HUES64 (cell line): ENCODE measurements at regions not wholly inside any gene's neighbourhood (a gene's known extent, or its start where the extent isn't known, plus 50 kb on each side); places are given as distances from the start of the nearest gene placed in this dataset.
"Not testable (repeated sequence)": the region's sequence is repeated elsewhere in the genome, so short reads cannot be mapped to it uniquely, and the experiment has no call there.

Experiments
- H3K27ac ChIP-seq: 2 replicates; pipeline ENCODE4 v1.7.0; 2013; ENCODE audit warnings: low read depth, low read length, inconsistent platforms
- H3K27me3 ChIP-seq: 2 replicates; pipeline ENCODE4 v1.6.1; 2013; ENCODE audit warnings: mild to moderate bottlenecking, low read length; ENCODE audit not compliant: insufficient read depth
- H3K36me3 ChIP-seq: 2 replicates; pipeline ENCODE4 v1.6.1; 2013; ENCODE audit warnings: mild to moderate bottlenecking, low read length; ENCODE audit not compliant: insufficient read depth
- H3K4me1 ChIP-seq: 2 replicates; pipeline ENCODE4 v1.6.1; 2013; ENCODE audit warnings: mild to moderate bottlenecking, low read length, moderate library complexity; ENCODE audit not compliant: insufficient read depth
- H3K4me3 ChIP-seq: 2 replicates; pipeline ENCODE4 v1.5.1; 2013; ENCODE audit warnings: mild to moderate bottlenecking, low read length, moderate library complexity
- H3K9ac ChIP-seq: 2 replicates; pipeline ENCODE4 v1.6.1; 2013; ENCODE audit warnings: mild to moderate bottlenecking, low read depth, low read length
- H3K9me3 ChIP-seq: 2 replicates; pipeline ENCODE4 v1.6.1; 2013; ENCODE audit warnings: low read depth, low read length; ENCODE audit not compliant: insufficient read depth
- WGBS: fragments of 150-250, 120-280 bp; methylation state at CpG from one replicate; pipeline ENCODE4 v1.1.7; 2013; ENCODE audit warnings: missing lambda C conversion rate; 5-methylcytosine and 5-hydroxymethylcytosine counted together

DNA sequence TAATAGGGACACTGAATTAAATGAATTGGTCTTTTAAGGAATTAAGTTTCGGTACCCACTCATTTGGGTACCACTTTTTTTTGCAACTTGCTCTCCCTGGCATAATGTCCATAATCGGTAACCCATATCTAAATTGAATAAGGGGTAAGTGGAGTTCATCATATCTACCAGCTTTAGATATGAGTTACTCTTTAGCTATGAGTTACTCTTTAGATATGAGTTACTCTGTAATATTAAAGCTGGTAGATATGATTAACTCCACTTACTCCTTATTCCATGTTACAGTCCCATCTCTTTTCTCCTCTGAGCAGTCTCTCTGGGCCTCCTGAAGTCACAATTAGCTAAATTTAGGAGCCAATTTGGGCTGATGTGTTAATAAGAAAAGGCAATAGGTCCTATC, 85.7 kb downstream of the TEX13C start:
- no peak overlapping the region for H3K4me3 ChIP-seq
- no peaks in the 10 kb centered on the region for H3K27me3 ChIP-seq
- WGBS, result no CpG with 5 or more reads among the region's 2 CpGs
- H3K9ac ChIP-seq, result no peak overlapping the region
- H3K9me3 ChIP-seq, result no peaks in the 10 kb centered on the region
- H3K4me1 ChIP-seq, result no peaks in the 10 kb centered on the region; the same call in 1 of the 2 replicates
- no peak overlapping the region for H3K27ac ChIP-seq
- no peaks in the 10 kb centered on the region for H3K36me3 ChIP-seq

DNA sequence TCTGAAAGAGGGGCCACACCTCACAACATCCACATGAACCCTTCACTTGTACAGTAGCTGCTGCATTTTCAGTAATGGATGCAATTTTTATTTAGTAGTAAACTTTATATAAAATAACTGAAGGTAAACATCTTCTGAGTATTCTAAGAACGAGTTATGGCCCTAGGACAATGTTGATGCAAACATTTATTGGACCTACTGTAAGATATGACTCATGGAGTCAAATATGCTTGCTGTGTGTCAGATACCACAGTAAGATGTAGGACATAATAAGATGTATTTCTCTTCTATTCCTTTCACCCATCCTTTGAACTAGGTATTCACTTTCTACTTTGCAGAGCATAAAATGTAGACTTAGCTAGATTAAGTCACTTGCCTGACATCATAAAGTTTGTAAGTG, 87.6 kb downstream of the TEX13C start:
- no peak overlapping the region for H3K9ac ChIP-seq
- no peaks in the 10 kb centered on the region; the same call in 1 of the 2 replicates for H3K4me1 ChIP-seq
- H3K27ac ChIP-seq, result no peak overlapping the region
- no peaks in the 10 kb centered on the region for H3K9me3 ChIP-seq
- WGBS, result 100% methylated on average over 1 of the region's 1 CpG
- no peaks in the 10 kb centered on the region for H3K27me3 ChIP-seq
- no peaks in the 10 kb centered on the region for H3K36me3 ChIP-seq
- no peak overlapping the region for H3K4me3 ChIP-seq

- H3K9ac ChIP-seq, result no peak overlapping the region
- 91% methylated on average over 4 of the region's 4 CpGs for WGBS
- no peaks in the 10 kb centered on the region for H3K36me3 ChIP-seq
- no peak overlapping the region for H3K27ac ChIP-seq
- no peaks in the 10 kb centered on the region for H3K27me3 ChIP-seq
- H3K4me3 ChIP-seq, result no peak overlapping the region
- no peaks in the 10 kb centered on the region for H3K4me1 ChIP-seq
- no peaks in the 10 kb centered on the region for H3K9me3 ChIP-seq
Measured at GRCh38 chrX:125420809-125421208, 101.1 kb downstream of the TEX13C start.

- H3K4me3 ChIP-seq, result no peak overlapping the region
- no peak overlapping the region for H3K27ac ChIP-seq
- no peak overlapping the region for H3K9ac ChIP-seq
- H3K36me3 ChIP-seq, result no peaks in the 10 kb centered on the region
- WGBS, result 96% methylated on average over 3 of the region's 3 CpGs
- no peaks in the 10 kb centered on the region for H3K4me1 ChIP-seq
- H3K27me3 ChIP-seq, result no peaks in the 10 kb centered on the region
- H3K9me3 ChIP-seq, result no peaks in the 10 kb centered on the region
Measured at GRCh38 chrX:125422986-125423385, 103.3 kb downstream of the TEX13C start.

DNA sequence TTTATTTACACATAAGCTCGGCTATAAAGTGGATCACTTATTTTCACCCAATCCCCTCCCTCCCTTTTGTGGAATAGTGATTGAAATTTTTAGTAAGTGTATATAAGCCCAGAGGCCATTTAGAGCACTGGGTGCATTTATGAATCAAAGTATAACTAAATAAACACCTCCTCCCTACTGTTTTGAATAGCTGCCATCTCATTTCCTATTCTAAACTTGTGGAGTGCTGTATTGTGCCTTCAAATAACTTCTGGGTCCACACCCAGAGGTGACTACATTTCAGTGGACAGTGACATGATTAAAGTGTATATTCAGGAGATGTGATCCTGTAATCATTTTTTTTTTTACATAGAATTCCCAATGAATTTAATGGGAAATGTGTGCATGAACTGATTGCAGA, 104.9 kb downstream of the TEX13C start:
- no CpG with 5 or more reads among the region's 1 CpG for WGBS
- H3K4me3 ChIP-seq, result no peak overlapping the region
- no peaks in the 10 kb centered on the region for H3K36me3 ChIP-seq
- no peaks in the 10 kb centered on the region for H3K9me3 ChIP-seq
- H3K4me1 ChIP-seq, result no peaks in the 10 kb centered on the region
- no peak overlapping the region for H3K9ac ChIP-seq
- no peaks in the 10 kb centered on the region for H3K27me3 ChIP-seq
- no peak overlapping the region for H3K27ac ChIP-seq

GRCh38 chrX:125436855-125437254, 117.2 kb downstream of the TEX13C start:
- Histone ChIP-seq H3K36me3 (no peaks in the 10 kb centered on the region), H3K9ac (no peak overlapping the region), H3K9me3 (peaks cover 13% of the 10 kb centered on the region), H3K4me1 (no peaks in the 10 kb centered on the region), H3K4me3 (no peak overlapping the region), H3K27ac (no peak overlapping the region), H3K27me3 (no peaks in the 10 kb centered on the region)

DNA sequence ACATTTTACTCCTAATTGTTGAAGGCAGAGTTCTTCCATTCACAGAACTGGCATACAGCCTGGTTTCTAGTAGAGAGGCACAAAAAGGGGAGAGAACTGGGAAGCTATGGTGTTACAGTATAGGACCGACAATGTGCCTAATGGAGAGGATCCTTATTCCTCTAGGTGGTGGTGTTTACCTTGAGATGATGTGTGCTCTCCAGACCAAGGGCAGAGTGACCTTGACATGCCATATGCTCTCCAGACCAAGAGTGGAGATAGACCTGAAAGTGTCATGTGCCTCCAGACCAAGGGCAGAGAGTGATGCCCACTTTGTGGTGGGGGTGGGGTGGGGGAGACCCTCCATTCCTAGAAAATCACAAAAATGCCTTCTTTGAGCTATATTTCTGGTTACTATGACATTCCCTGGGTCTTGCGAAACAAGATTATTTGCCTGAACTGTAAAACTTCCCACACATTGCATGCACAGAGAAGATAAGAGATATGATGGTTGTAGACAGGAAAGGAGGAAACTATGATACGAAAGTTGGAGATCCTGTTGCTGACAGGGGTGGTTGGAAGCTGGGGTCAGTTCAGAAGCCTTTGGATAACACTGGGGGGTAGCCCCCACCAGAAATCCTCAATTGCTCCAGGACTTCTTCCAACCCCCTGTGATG, 119.7 kb downstream of the TEX13C start:
- no peaks in the 10 kb centered on the region for H3K36me3 ChIP-seq
- no peak overlapping the region for H3K4me3 ChIP-seq
- H3K27ac ChIP-seq, result no peak overlapping the region
- no peaks in the 10 kb centered on the region for H3K9me3 ChIP-seq
- H3K9ac ChIP-seq, result no peak overlapping the region
- H3K27me3 ChIP-seq, result no peaks in the 10 kb centered on the region
- H3K4me1 ChIP-seq, result no peaks in the 10 kb centered on the region
- WGBS, result 96% methylated on average over 3 of the region's 3 CpGs

- no peak overlapping the region for H3K9ac ChIP-seq
- H3K27me3 ChIP-seq, result no peaks in the 10 kb centered on the region
- no peak overlapping the region for H3K27ac ChIP-seq
- no peaks in the 10 kb centered on the region for H3K4me1 ChIP-seq
- no peaks in the 10 kb centered on the region for H3K9me3 ChIP-seq
- no peaks in the 10 kb centered on the region for H3K36me3 ChIP-seq
- 94% methylated on average over 1 of the region's 1 CpG for WGBS
- H3K4me3 ChIP-seq, result no peak overlapping the region
Measured at GRCh38 chrX:125444659-125445058, 125.0 kb downstream of the TEX13C start.

GRCh38 chrX:125475482-125475881, 155.8 kb downstream of the TEX13C start:
- Histone ChIP-seq H3K9ac (no peak overlapping the region), H3K9me3 (no peaks in the 10 kb centered on the region), H3K4me1 (no peaks in the 10 kb centered on the region), H3K27me3 (no peaks in the 10 kb centered on the region), H3K27ac (no peak overlapping the region), H3K36me3 (no peaks in the 10 kb centered on the region), H3K4me3 (no peak overlapping the region)

GRCh38 chrX:125492439-125492838, 172.8 kb downstream of the TEX13C start:
- H3K27me3 ChIP-seq, result no peaks in the 10 kb centered on the region
- WGBS, result 77% methylated on average over 2 of the region's 2 CpGs
- H3K4me3 ChIP-seq, result no peak overlapping the region
- no peaks in the 10 kb centered on the region for H3K36me3 ChIP-seq
- no peak overlapping the region for H3K27ac ChIP-seq
- no peaks in the 10 kb centered on the region for H3K9me3 ChIP-seq
- H3K4me1 ChIP-seq, result no peaks in the 10 kb centered on the region
- H3K9ac ChIP-seq, result no peak overlapping the region

DNA sequence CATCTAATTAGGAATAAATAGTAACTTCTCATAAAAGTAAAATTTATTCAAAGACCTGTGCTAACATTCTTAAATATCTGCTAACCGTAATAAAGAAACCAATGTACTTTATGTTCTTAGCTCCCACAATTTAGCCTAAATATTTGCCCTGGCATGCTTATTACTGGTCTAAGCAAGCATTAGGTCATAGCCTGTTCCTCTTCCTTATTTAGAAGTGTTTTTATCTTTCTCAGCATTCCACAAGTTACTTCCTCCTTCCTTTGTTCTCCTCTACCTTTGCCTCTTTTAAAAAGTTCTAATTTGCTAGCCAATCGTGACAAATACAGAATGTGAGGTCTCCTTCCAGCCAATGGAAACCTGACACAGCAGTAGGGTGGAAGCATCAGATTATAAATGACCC, 173.3 kb downstream of the TEX13C start:
- H3K27me3 ChIP-seq, H3K9ac ChIP-seq, H3K4me3 ChIP-seq, H3K27ac ChIP-seq, H3K9me3 ChIP-seq, H3K36me3 ChIP-seq, H3K4me1 ChIP-seq: not testable (repeated sequence)
- WGBS, result 92% methylated on average over 2 of the region's 2 CpGs

GRCh38 chrX:125497667-125498066, 178.0 kb downstream of the TEX13C start:
- Histone ChIP-seq H3K4me1 (no peaks in the 10 kb centered on the region), H3K27me3 (no peaks in the 10 kb centered on the region), H3K27ac (no peak overlapping the region), H3K36me3 (no peaks in the 10 kb centered on the region), H3K9ac (no peak overlapping the region), H3K9me3 (no peaks in the 10 kb centered on the region), H3K4me3 (no peak overlapping the region)
- WGBS, result 100% methylated on average over 2 of the region's 3 CpGs
